ENCODE measurements at regions not wholly inside any gene's neighbourhood (a gene's known extent, or its start where the extent isn't known, plus 50 kb on each side); places are given as distances from the start of the nearest gene placed in this dataset.

DNA sequence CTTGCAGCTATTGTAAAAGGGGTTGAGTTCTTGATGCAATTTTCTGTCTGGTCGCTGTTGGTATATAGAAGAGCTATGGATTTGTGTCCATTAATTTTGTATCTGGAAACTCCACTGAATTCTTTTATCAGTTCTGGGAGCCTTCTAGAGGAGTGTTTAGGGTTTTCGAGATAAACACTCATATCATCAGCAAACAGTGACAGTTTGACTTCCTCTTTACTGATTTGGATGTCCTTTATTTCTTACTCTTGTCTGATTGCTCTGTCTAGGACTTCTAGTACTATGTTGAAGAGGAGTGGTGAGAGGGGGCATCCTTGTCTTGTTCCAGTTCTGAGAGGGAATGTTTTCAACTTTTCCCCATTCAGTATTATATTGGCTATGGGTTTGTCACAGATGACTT is 120.8 kb upstream of the SSTR4 start:
- no peak for DNase-seq (ENCODE audit: low read depth in 2 of 2, low spot score in 1 of 2)

GRCh38 chr20:22915512-22915911 is 119.6 kb upstream of the SSTR4 start:
- DNase-seq (ENCODE audit: low read depth in 2 of 2, low spot score in 1 of 2), result no peak

DNA sequence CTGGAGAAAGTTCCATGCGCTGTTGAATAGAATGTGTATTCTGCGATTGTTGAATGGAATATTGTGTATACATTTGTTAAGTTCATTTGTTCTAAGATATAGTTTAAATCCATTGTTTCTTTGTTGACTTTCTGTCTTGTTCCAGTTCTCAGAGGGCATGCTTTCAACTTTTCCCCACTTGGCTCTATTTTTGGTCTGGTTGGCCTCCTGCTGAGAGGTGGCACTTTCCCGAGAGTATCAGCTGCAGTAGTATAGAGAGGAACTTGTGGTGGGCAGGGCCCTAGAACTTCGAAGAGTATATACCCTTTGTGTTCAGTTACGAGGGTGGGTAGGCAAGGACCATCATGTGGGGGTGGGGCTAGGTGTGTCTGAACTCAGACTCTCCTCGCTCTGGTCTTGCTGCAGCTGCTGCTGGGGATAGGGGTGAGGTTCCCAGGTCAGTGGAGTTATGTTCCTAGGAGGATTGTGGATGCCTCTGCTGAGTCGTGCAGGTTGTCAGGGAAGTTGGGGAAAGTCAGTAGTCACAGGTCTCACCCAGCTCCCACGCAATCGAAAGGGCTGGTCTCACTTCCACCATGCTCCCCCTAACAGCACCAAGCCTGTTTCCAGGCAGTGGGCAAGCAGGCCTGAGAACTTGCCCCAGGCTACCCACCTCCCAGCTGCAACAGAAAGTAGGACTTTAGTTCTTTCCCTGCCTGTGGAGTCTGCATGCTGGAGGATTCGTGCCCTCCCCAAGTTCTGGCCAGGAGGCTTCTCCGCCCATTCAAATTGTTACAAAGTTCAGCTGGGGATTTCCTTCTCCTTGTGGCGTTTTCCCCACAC is 118.9 kb upstream of the SSTR4 start:
- no peak for DNase-seq (ENCODE audit: low read depth in 2 of 2, low spot score in 1 of 2)

DNA sequence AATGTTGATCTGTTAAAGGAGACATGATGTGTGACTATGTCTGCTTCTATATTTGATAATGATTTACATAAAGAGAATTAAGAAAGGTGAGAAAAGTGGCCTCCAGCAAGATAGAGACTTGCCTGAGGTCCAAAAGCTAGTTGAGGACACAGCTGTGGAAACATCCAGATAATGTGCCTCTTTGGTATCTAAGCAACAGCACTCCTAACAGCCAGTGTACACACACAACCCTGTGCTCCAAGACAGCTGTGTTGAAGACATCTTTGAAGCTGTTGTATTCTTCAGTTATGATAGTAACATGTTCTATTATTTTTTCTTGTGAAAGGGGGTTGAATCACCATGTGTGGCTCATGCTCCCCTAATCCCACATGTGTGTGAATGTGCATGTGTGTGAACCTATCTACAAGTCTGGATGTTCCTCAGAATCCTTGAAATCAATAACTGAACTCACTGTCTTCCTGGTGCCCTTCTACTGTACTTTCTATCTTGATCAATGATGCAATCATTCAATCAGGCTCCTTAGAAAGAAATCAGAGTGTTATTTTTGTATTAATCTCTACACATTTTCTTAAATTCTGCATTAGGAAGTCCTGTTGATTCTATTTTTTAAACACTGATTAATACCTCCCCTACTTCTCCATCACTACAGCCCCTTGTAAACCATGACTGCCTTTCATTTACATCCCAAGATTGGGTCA is 116.7 kb upstream of the SSTR4 start:
- no peak for DNase-seq (ENCODE audit: low read depth in 2 of 2, low spot score in 1 of 2)

GRCh38 chr20:22920898-22921297 is 114.2 kb upstream of the SSTR4 start:
- no peak for DNase-seq (ENCODE audit: low read depth in 2 of 2, low spot score in 1 of 2)

GRCh38 chr20:22921595-22922421 is 113.3 kb upstream of the SSTR4 start:
- no peak for DNase-seq (ENCODE audit: low read depth in 2 of 2, low spot score in 1 of 2)

GRCh38 chr20:22922987-22923386 is 112.1 kb upstream of the SSTR4 start:
- DNase-seq (ENCODE audit: low read depth in 2 of 2, low spot score in 1 of 2), result no peak

DNA sequence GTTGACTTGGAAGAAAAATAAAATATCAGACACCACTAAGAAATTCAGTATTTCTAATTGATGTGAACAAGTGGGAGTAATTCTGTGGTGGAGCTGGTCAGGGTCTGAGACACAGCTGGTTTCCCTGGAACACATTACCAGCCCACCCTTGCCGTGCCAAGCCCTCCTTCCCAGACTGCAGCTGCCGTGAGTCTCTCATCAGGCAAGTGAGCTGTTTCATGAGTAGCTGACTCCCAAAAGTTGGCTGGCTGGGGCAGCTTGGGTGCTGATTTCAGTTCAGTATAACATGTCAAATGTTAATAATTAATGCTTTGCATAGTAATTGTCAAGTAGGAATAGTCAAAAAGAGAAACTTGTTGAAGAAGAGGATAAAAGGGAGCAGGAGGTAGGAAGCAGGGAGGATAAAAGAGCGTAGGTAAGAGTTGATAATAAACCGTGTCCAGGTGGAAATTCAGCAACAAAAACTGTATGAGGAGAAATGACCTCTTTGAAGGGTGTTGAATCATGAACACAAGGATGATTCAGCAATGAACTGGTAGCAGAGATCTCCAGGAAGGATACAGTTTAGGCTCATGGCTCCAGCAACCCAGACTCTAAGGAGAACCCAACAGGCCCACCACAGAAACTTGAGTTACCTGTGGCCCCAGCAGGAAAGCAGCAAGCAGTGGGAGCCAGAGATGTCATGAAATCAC is 110.9 kb upstream of the SSTR4 start:
- no peak for DNase-seq (ENCODE audit: low read depth in 2 of 2, low spot score in 1 of 2)

DNA sequence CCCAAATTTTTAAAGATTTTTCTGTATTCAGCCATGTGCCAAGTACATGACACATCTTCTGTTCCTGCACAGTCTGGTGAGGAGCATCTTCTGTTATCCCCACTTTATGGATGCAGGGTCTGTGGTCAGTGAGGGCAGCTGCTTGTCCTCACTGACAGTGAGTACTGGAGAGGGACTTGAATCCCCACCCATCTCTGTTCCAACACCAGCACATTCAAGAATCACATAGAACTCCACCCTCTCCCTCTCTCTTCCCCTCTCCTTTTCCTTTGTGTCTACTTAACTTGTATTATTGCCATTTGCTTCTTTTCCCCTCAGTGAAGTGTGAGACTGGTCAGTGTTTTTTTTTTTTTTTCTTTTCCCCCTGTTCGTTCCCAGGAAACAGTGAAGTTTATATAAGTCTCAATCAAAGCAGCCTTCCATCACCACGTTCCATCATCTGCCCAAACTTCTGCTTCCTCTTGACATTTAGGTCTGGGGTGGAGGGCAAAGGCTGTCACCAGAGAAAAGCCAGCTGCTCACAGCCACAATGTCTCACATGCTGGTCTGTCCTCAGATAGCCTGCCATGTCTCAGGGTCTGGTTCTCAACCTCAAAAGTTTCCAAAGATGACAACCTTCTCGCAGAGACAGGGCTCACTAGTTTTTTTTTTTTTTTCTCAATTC is 110.0 kb upstream of the SSTR4 start:
- DNase-seq (ENCODE audit: low read depth in 2 of 2, low spot score in 1 of 2), result no peak

- DNase-seq (ENCODE audit: low read depth in 2 of 2, low spot score in 1 of 2), result no peak
These were observed 109.5 kb upstream of the SSTR4 start for GRCh38 chr20:22925613-22925983.

GRCh38 chr20:22927537-22927936 is 107.6 kb upstream of the SSTR4 start:
- no peak for DNase-seq (ENCODE audit: low read depth in 2 of 2, low spot score in 1 of 2)

- no peak for DNase-seq (ENCODE audit: low read depth in 2 of 2, low spot score in 1 of 2)
These were observed 106.4 kb upstream of the SSTR4 start for GRCh38 chr20:22928679-22929078.

GRCh38 chr20:22929661-22930060 is 105.5 kb upstream of the SSTR4 start:
- DNase-seq (ENCODE audit: low read depth in 2 of 2, low spot score in 1 of 2), result no peak

DNA sequence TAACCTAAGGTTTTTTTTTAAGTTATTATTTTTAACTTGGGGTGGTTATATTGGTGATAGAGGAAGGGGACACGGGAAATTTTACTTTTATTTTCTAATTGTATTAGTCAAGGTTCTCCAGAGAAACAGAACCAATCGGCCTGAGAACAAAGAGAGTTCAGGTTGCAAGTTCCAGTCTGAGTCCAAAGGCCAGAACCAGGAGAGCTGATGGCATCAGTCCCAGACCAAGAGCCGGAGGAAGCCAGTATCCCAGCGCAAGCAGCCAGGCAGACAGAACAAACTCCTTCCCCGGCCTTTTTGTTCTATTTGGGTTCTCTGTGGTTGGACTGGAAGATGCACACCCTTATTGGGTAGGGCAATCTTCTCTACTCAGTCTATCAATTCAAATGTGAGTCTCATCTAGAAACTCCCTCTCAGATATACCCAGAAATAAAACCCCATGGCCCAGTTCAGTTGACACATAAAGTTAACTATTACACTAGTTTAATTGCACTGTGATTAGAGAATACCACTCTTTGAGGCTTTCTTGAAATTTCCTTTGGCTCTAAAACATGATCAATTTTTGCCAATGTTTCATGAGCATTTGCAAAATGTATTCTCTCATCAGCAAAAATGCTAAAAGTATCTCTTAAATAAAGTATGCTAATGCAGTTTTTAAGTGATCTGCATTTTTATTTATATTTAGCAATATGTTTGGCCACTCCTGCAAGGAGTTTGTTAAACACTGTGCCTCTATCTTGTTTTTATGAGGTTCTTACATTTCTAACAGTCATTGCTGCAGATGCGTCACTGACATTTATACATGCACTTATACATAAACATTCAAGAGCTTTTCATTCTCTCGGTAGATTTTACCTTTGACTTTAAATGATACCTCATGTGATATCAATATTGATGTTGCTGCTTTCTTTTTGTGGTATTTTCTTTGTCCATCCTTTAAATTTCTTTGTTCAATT is 103.2 kb upstream of the SSTR4 start:
- no peak for DNase-seq (ENCODE audit: low read depth in 2 of 2, low spot score in 1 of 2)

DNA sequence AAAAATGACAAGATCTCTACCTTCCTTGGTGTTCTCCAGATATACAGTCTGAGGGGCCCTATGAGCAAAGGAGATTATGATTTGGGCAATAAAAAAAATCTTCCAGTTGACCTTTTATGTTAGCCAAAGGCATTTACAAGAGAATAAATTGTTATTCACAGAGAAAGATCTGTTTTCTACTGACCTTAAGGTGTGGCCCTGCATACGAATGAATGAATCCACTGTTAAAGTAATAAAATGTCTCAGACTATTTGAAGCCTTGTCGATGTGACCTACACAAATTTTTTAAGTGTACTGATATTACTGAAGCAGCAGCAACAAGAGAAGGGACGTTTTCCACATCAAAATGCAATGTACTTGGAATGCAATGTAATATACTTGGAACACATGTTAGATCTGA is 95.9 kb upstream of the SSTR4 start:
- no peak for DNase-seq (ENCODE audit: low read depth in 2 of 2, low spot score in 1 of 2)

DNA sequence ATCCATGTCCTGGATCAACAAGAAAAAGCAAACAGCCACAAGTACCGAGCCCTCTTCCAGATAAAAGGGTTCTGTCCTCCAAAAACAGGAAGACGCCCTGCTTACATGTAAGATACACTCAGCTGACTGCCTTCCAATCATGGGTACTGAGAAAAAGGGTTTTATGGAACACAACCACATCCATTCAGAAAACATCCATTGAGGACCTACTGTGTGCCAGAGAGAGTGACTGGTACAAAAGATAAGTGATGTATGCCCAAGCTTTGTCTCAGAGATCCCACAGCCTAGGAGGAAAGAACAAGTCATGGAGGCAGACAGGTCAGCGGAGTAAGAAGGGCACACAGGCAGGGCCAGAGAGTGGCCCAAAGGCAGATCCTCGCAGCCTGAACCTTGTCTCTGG is 94.8 kb upstream of the SSTR4 start:
- no peak for DNase-seq (ENCODE audit: low read depth in 2 of 2, low spot score in 1 of 2)

- DNase-seq (ENCODE audit: low read depth in 2 of 2, low spot score in 1 of 2), result no peak
These were observed 93.6 kb upstream of the SSTR4 start for GRCh38 chr20:22941550-22941949.

GRCh38 chr20:22942742-22943141 is 92.4 kb upstream of the SSTR4 start:
- DNase-seq (ENCODE audit: low read depth in 2 of 2, low spot score in 1 of 2), result no peak

GRCh38 chr20:22944062-22944461 is 91.0 kb upstream of the SSTR4 start:
- DNase-seq (ENCODE audit: low read depth in 2 of 2, low spot score in 1 of 2), result no peak

DNA sequence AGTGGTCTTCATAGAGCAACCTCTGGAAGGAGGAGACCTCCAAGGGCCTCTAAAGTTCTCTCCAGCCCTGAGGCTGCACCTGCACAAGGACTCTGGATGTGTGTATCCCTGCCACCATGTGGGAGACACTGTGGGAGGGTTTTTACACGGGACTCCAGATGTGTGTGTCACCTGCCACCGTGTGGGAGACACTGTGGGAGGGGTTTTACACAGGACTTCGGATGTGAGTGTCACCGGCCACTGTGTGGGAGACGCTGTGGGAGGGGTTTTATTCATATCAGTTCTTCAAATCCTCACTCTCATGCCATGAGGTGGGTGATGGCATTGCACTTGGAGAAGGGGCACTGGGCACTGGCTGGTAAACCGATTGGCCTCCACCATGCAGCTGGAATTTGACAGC is 90.2 kb upstream of the SSTR4 start:
- DNase-seq (ENCODE audit: low read depth in 2 of 2, low spot score in 1 of 2), result no peak

Data from stimulated activated CD8-positive, alpha-beta memory T cell treated with anti-CD3 and anti-CD28 coated beads, Interleukin-4, amount 100 ng/mL, for 1 hour (primary cell).